ENCODE measurements at regions not wholly inside any gene's neighbourhood (a gene's known extent, or its start where the extent isn't known, plus 50 kb on each side); places are given as distances from the start of the nearest gene placed in this dataset.

GRCh38 chr3:189099031-189099471 is 72.7 kb upstream of the TPRG1 start:
- H2AFZ ChIP-seq (ENCODE audit: insufficient read depth, low read depth, low read length, poor library complexity, severe bottlenecking), result no peak overlapping the region
- H4K20me1 ChIP-seq (ENCODE audit: insufficient read depth, low read length), result no peaks in the 10 kb centered on the region
- no peak overlapping the region for H3K4me3 Mint-ChIP-seq
- peaks cover 0 to 5% (median 0%) of the 10 kb centered on the region in 7 donors for H3K9me3 Mint-ChIP-seq
- no peaks in the 10 kb centered on the region for H3K4me1 ChIP-seq (ENCODE audit: control insufficient read depth in 1 of 2, insufficient read depth in 2 of 2, low read length in 2 of 2)
- no peaks in the 10 kb centered on the region for H3K79me2 ChIP-seq (ENCODE audit: insufficient read depth, low read length)
- H3K36me3 ChIP-seq (replicated peaks in 1 of 2; ENCODE audit: control insufficient read depth in 1 of 2, insufficient read depth in 2 of 2, low read length in 2 of 2), result no peaks in the 10 kb centered on the region
- peaks cover 4% of the 10 kb centered on the region for H3K4me1 Mint-ChIP-seq
- WGBS (ENCODE audit: insufficient coverage), result 94% methylated on average over 8 of the region's 12 CpGs
- no peak overlapping the region for H3K27ac ChIP-seq (ENCODE audit: low read depth in 1 of 2, low read length in 2 of 2)
- intact Hi-C loops (cut with micrococcal nuclease), result no loop called here
- no peak for DNase-seq
- no peaks in the 10 kb centered on the region for H3K36me3 Mint-ChIP-seq
- H3K27ac Mint-ChIP-seq, result no peak overlapping the region
- peaks cover 0 to 3% (median 0%) of the 10 kb centered on the region in 3 donors for H3K27me3 Mint-ChIP-seq (ENCODE audit: low read depth in 3 of 3)
- H3K4me2 ChIP-seq (replicated peaks; ENCODE audit: extremely low read depth, low read length, poor library complexity, severe bottlenecking), result no peak overlapping the region
- no peaks in the 10 kb centered on the region for H3K27me3 ChIP-seq (ENCODE audit: control insufficient read depth in 2 of 2, insufficient read depth in 2 of 2, low read length in 2 of 2)
- no peaks in the 10 kb centered on the region for H3K9me3 ChIP-seq (replicated peaks in 1 of 2; ENCODE audit: control insufficient read depth in 1 of 2, insufficient read depth in 1 of 2, low read length in 2 of 2)
- TF ChIP-seq CTCF (IDR thresholded peaks at IDR 0.05), result no peak
- H3K4me3 ChIP-seq (replicated peaks in 1 of 3; ENCODE audit: low read depth in 2 of 3, low read length in 3 of 3), result no peak overlapping the region
- no peak overlapping the region for H3K9ac ChIP-seq (ENCODE audit: insufficient read depth, low read length, poor library complexity, severe bottlenecking)

- H3K4me2 ChIP-seq (replicated peaks; ENCODE audit: extremely low read depth, low read length, poor library complexity, severe bottlenecking), result no peak overlapping the region
- H3K27ac Mint-ChIP-seq, result no peak overlapping the region
- no peak for DNase-seq
- H3K36me3 Mint-ChIP-seq, result no peaks in the 10 kb centered on the region
- no peak overlapping the region for H3K4me3 Mint-ChIP-seq
- no peaks in the 10 kb centered on the region for H4K20me1 ChIP-seq (ENCODE audit: insufficient read depth, low read length)
- H3K36me3 ChIP-seq (replicated peaks in 1 of 2; ENCODE audit: control insufficient read depth in 1 of 2, insufficient read depth in 2 of 2, low read length in 2 of 2), result no peaks in the 10 kb centered on the region
- no peaks in the 10 kb centered on the region for H3K27me3 ChIP-seq (ENCODE audit: control insufficient read depth in 2 of 2, insufficient read depth in 2 of 2, low read length in 2 of 2)
- intact Hi-C loops (cut with micrococcal nuclease), result no loop called here
- TF ChIP-seq CTCF (IDR thresholded peaks at IDR 0.05), result no peak
- H2AFZ ChIP-seq (ENCODE audit: insufficient read depth, low read depth, low read length, poor library complexity, severe bottlenecking), result no peak overlapping the region
- peaks cover 0 to 2% (median 0%) of the 10 kb centered on the region in 3 donors for H3K27me3 Mint-ChIP-seq (ENCODE audit: low read depth in 3 of 3)
- H3K79me2 ChIP-seq (ENCODE audit: insufficient read depth, low read length), result no peaks in the 10 kb centered on the region
- no peak overlapping the region for H3K4me3 ChIP-seq (replicated peaks in 1 of 3; ENCODE audit: low read depth in 2 of 3, low read length in 3 of 3)
- no peaks in the 10 kb centered on the region for H3K4me1 ChIP-seq (ENCODE audit: control insufficient read depth in 1 of 2, insufficient read depth in 2 of 2, low read length in 2 of 2)
- H3K4me1 Mint-ChIP-seq, result peaks cover 4% of the 10 kb centered on the region
- H3K9me3 Mint-ChIP-seq, result peaks cover 0 to 5% (median 0%) of the 10 kb centered on the region in 7 donors
- 91% methylated on average over 10 of the region's 12 CpGs for WGBS (ENCODE audit: insufficient coverage)
- H3K9me3 ChIP-seq (replicated peaks in 1 of 2; ENCODE audit: control insufficient read depth in 1 of 2, insufficient read depth in 1 of 2, low read length in 2 of 2), result no peaks in the 10 kb centered on the region
- H3K9ac ChIP-seq (ENCODE audit: insufficient read depth, low read length, poor library complexity, severe bottlenecking), result no peak overlapping the region
- H3K27ac ChIP-seq (ENCODE audit: low read depth in 1 of 2, low read length in 2 of 2), result no peak overlapping the region
Observed at GRCh38 chr3:189099505-189100290, 72.1 kb upstream of the TPRG1 start.

Measured in CD14-positive monocyte (primary cell).